ENCODE measurements at regions not wholly inside any gene's neighbourhood (a gene's known extent, or its start where the extent isn't known, plus 50 kb on each side); places are given as distances from the start of the nearest gene placed in this dataset.
"Not testable (repeated sequence)": the region's sequence is repeated elsewhere in the genome, so short reads cannot be mapped to it uniquely, and the experiment has no call there.

DNA sequence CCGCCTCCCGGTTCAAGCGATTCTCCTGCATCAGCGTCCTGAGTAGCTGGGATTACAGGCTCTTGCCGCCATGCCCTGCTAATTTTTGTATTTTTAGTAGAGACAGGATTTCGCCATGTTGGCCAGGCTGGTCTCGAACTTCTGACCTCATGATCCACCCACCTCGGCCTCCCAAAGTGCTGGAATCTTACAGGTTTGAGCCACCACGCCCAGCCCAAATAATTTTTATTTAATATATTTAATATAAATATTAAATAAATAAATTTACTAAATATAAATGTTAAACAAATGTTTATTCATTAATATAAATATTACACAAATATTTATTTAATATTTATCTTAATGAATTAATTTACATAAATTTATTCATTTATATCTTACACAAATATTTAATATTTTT lies 120.2 kb downstream of the SHOX start:
- no peaks in the 10 kb centered on the region for H3K4me1 ChIP-seq
- no peaks in the 10 kb centered on the region for H3K27me3 ChIP-seq (ENCODE audit: control insufficient read depth, insufficient read depth, low read length)
- no peak overlapping the region for H3K4me2 ChIP-seq (ENCODE audit: low read length)
- H3K9me3 ChIP-seq (ENCODE audit: control insufficient read depth, low read length), result no peaks in the 10 kb centered on the region
- no peaks in the 10 kb centered on the region for H3K36me3 ChIP-seq (ENCODE audit: control insufficient read depth, insufficient read depth, low read length)
- H3K27ac ChIP-seq, result no peak overlapping the region
- no peak overlapping the region for H2AFZ ChIP-seq
- no peak overlapping the region for H3K4me3 ChIP-seq (ENCODE audit: low read depth, low read length)
- TF ChIP-seq, protein P1, sequence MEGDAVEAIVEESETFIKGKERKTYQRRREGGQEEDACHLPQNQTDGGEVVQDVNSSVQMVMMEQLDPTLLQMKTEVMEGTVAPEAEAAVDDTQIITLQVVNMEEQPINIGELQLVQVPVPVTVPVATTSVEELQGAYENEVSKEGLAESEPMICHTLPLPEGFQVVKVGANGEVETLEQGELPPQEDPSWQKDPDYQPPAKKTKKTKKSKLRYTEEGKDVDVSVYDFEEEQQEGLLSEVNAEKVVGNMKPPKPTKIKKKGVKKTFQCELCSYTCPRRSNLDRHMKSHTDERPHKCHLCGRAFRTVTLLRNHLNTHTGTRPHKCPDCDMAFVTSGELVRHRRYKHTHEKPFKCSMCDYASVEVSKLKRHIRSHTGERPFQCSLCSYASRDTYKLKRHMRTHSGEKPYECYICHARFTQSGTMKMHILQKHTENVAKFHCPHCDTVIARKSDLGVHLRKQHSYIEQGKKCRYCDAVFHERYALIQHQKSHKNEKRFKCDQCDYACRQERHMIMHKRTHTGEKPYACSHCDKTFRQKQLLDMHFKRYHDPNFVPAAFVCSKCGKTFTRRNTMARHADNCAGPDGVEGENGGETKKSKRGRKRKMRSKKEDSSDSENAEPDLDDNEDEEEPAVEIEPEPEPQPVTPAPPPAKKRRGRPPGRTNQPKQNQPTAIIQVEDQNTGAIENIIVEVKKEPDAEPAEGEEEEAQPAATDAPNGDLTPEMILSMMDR (IDR thresholded peaks at IDR 0.05), result no peak
- no peaks in the 10 kb centered on the region for H3K79me2 ChIP-seq
- no peak overlapping the region for H3K9ac ChIP-seq

DNA sequence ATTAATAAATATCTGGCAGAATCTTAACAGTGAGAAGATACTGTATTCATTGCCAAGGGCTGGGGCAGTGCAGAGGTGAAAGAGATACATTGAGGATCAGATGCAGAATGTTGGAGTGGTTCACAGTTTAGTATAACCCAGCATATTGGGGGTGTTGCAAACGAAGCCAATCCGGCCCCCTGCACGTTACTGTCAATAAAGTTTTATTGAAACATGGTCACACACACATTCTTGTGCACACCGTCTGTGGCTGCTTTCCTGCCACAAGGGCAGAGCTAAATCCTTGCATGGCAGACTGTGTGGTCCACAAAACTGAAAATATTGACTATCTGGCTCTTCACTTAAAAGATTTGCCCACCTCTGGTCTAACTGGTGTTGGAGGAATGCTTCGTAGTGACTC lies 119.7 kb downstream of the SHOX start:
- TF ChIP-seq, protein P1 (IDR thresholded peaks at IDR 0.05), result no peak
- H2AFZ ChIP-seq, result no peak overlapping the region
- H3K27me3 ChIP-seq (ENCODE audit: control insufficient read depth, insufficient read depth, low read length), result no peaks in the 10 kb centered on the region
- no peak overlapping the region for H3K4me3 ChIP-seq (ENCODE audit: low read depth, low read length)
- H3K4me2 ChIP-seq (ENCODE audit: low read length), result no peak overlapping the region
- no peaks in the 10 kb centered on the region for H3K36me3 ChIP-seq (ENCODE audit: control insufficient read depth, insufficient read depth, low read length)
- no peaks in the 10 kb centered on the region for H3K4me1 ChIP-seq
- no peaks in the 10 kb centered on the region for H3K9me3 ChIP-seq (ENCODE audit: control insufficient read depth, low read length)
- no peak overlapping the region for H3K27ac ChIP-seq
- no peaks in the 10 kb centered on the region for H3K79me2 ChIP-seq
- no peak overlapping the region for H3K9ac ChIP-seq

DNA sequence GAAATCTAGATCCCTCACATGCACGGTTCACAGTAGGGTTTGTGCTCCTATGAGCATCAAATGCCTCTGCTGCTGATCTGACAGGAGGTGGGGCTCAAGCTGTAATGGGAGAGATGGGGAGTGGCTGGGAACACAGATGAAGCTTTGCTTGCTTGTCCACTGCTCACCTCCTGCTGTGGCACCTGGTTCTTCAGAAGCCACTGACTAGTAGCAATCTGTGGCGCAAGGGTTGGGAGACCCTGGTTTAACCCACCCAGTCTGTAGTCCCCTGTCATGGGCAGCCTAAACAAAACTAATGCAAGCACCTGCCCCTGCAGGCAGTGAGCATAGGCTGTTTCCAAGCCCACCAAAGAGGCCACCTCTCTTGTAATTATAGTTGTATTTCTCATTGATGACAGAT lies 116.6 kb downstream of the SHOX start:
- Histone ChIP-seq H2AFZ (no peak overlapping the region), H3K4me3 (ENCODE audit: low read depth, low read length) (no peak overlapping the region), H3K4me2 (ENCODE audit: low read length) (no peak overlapping the region), H3K27me3 (ENCODE audit: control insufficient read depth, insufficient read depth, low read length) (no peaks in the 10 kb centered on the region), H3K27ac (no peak overlapping the region), H3K9ac (no peak overlapping the region), H3K9me3 (ENCODE audit: control insufficient read depth, low read length) (no peaks in the 10 kb centered on the region), H3K4me1 (no peaks in the 10 kb centered on the region), H3K36me3 (ENCODE audit: control insufficient read depth, insufficient read depth, low read length) (no peaks in the 10 kb centered on the region), H3K79me2 (no peaks in the 10 kb centered on the region)
- TF ChIP-seq, protein P1 (IDR thresholded peaks at IDR 0.05), result no peak

DNA sequence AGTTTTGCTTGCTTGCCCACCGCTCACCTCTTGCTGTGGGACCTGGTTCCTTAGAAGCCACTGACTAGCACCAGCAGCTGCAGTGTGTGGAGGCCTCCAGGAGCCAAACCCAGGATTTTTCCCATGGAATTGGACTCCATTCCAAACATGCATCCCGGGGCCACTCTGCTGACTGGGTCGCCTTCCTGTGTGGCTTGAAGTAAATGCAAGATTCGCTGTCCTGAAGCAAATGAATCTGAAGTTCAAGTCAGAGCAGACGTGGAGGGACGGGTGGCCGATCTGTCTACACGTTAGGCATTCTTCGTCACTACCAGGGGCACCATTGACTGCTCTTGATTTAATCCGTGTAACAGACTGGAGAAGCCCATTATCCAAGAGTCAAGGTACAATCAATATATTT lies 109.0 kb downstream of the SHOX start:
- no peaks in the 10 kb centered on the region for H3K79me2 ChIP-seq
- no peak overlapping the region for H3K9ac ChIP-seq
- H3K4me3 ChIP-seq (ENCODE audit: low read depth, low read length), result no peak overlapping the region
- H3K4me1 ChIP-seq, result no peaks in the 10 kb centered on the region
- TF ChIP-seq, protein P1 (IDR thresholded peaks at IDR 0.05), result no peak
- no peaks in the 10 kb centered on the region for H3K27me3 ChIP-seq (ENCODE audit: control insufficient read depth, insufficient read depth, low read length)
- no peak overlapping the region for H2AFZ ChIP-seq
- H3K9me3 ChIP-seq (ENCODE audit: control insufficient read depth, low read length), result no peaks in the 10 kb centered on the region
- H3K4me2 ChIP-seq (ENCODE audit: low read length), result no peak overlapping the region
- no peak overlapping the region for H3K27ac ChIP-seq
- H3K36me3 ChIP-seq (ENCODE audit: control insufficient read depth, insufficient read depth, low read length), result no peaks in the 10 kb centered on the region

DNA sequence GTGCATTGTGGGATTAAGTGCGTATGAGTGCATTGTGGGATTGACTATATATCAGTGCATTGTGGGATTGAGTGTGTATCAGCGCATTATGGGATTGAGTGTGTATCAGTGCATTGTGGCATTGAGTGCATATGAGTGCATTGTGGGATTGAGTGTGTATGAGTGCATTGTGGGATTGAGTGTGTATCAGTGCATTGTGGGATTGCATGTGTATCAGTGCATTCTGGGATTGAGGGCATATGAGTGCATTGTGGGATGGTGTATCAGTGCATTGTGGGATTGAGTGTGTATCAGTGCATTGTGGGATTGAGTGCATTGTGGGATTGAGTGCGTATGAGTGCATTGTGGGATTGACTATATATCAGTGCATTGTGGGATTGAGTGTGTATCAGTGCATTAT lies 106.4 kb downstream of the SHOX start:
- H3K9ac ChIP-seq; H3K36me3 ChIP-seq (ENCODE audit: control insufficient read depth, insufficient read depth, low read length); H3K27me3 ChIP-seq (ENCODE audit: control insufficient read depth, insufficient read depth, low read length); H2AFZ ChIP-seq; H3K79me2 ChIP-seq; H3K9me3 ChIP-seq (ENCODE audit: control insufficient read depth, low read length); H3K4me3 ChIP-seq (ENCODE audit: low read depth, low read length); H3K4me2 ChIP-seq (ENCODE audit: low read length); H3K4me1 ChIP-seq; H3K27ac ChIP-seq: not testable (repeated sequence)

Measured in parathyroid adenoma (tissue), 2 donors.